NCI-H2171 treated with DMSO at 0.1 percent for 48 hours (cell line): ENCODE measurements at regions not wholly inside any gene's neighbourhood (a gene's known extent, or its start where the extent isn't known, plus 50 kb on each side); places are given as distances from the start of the nearest gene placed in this dataset.
A peak's percentile ranks its signal among the peaks of the same experiment; 100 is the strongest.

Source experiments
- DNase-seq: peaks from one replicate; lab custom pipeline; 2025; lab: John Stamatoyannopoulos, UW

- no peak for DNase-seq
Observed at GRCh38 chr6:22401206-22401605, 104.4 kb upstream of the PRL start.

DNA sequence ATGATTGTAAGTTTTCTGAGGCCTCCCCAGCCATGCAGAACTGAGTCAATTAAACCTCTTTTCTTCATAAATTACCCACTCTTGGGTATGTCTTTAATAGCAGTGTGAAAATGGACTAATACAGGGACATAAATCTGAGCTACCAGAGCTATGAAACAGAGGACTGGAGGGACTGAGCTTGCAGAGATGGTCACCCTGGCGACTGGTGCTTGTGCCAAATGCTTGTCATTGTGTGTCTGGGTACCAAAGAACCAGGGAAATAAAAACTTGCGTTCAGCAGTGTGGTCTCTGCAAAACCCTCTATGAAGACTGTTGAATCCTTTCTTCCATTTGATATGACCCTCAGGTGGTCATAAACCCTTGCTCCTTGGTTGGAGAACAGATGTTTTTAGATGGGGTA is 105.1 kb upstream of the PRL start:
- DNase-seq = no peak

GRCh38 chr6:22409486-22409885 is 112.7 kb upstream of the PRL start:
- DNase-seq = no peak

DNA sequence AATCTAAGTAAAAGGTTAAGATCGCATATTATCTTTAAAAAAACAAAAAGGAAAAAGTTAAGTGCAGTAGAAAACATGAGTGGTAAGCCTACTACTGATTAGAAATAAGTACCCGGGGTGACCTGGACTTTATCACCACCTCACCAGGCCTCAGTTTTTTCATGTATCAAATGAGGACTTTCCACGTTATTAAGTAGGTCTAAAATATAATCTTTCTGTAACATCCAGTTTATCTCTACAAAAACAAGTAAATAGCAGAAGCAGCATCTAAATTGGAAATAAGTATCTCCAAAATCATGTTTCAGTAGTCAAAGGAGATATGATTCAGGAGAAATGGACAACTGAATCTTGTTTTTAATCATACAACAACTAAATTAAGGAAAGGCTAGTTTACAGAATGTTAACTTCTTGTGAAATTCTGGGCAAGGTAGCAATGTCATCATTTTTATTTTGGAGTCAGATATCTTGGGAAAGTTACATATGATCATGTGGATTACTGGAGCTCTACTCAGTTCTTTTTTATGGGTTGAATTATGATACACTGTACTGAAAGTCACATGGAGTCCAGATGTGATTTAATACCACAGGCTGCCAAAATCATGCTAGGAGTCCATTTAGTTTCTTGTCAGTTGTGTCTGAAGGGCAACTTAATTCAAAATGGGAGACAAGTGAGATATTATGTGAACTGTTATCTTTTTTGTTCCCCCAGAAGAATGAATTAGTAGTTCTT is 114.7 kb upstream of the PRL start:
- DNase-seq = no peak

DNA sequence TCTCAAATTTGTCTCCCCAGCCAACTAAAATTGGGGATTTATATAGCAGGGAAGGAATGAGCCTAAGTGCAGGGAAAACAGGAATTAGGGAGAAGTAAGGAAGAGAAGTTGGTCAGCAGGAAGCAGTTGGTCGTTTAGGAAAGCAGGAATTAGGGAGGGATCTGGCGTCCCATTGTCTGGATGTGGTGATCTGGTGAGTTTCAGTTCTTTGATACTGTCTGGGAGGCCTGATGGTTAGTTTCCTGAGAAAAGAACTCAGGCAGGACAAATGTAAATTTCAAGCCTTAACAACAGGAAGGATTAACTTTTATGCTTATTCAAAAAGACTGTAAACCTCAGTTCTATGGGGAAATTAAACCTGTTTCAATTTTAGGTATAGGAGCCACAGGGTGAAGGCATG is 116.2 kb upstream of the PRL start:
- DNase-seq = no peak

DNA sequence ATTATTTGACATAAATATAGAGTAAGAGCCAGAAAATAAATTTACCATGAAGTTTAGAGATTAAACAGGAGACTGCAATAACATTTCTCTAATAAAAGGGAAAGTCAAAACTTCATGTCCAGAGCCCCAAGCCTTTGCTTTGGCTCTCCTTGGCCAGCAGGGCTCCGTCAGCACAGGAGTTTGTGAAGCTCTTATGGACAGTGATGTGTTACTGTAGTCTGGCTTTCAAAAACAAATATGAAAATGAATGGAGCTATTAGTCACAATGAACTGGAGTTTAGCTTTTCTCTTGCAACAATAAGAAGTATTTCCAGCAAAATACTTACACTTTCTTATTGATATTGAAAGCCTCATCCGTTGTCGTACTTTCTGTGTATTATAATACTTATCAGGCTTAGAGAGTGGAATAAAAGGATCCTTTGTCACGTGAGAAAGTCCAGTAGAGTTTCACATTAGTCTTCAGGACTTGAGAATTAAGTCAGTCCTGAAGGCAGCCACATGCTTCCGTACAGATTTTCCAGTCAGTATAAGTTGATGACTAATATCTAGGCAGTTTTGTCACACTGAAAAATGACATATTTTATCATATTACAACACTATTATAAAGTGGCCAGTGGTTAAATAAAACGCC is 117.0 kb upstream of the PRL start:
- no peak for DNase-seq

GRCh38 chr6:22418714-22419113 is 121.9 kb upstream of the PRL start:
- DNase-seq = no peak

DNA sequence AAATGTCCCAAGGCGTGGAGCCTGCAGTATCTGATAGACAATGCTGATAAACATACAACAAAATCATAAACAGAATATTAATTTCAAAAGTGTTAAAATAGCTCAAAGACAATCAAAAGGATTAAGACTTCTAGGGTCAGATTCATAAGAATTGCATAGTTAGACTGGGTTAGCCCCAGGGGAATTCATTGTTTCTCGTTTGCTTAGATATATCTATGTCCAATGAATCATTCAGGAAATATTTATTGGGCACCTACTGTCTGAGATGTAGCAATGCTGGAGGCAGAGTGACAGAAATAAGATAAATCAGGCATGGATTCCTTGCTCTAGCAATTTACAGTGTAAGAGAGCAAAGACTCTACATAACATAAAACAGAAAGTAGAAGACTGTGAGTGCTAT is 124.4 kb upstream of the PRL start:
- DNase-seq = no peak

- no peak for DNase-seq
Observed at GRCh38 chr6:22424196-22424595, 127.4 kb upstream of the PRL start.

DNA sequence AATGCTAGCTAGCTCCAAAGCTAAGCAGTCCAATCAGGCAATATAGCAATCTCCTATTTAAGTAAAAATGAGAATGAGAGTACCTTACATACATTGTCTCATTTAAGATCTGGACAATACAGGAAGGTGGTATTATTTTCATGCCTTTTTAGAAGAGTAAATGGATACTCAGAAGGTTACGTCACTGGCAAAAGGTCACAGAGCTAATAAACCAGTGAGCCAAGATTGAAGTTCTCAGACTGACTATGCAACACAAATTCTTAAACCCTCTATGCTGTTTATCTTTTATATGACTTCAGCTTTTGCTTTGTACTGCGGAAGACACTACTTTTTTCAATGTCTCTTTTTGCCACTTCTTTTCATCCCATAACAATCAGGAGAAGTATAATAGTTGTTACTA is 135.2 kb upstream of the PRL start:
- no peak for DNase-seq

GRCh38 chr6:22433745-22434144 is 135.6 kb upstream of the HDGFL1 start:
- no peak for DNase-seq

- DNase-seq = no peak
Observed at GRCh38 chr6:22435151-22435550, 134.2 kb upstream of the HDGFL1 start.

GRCh38 chr6:22436134-22436533 is 133.2 kb upstream of the HDGFL1 start:
- DNase-seq = peak; percentile 8

DNA sequence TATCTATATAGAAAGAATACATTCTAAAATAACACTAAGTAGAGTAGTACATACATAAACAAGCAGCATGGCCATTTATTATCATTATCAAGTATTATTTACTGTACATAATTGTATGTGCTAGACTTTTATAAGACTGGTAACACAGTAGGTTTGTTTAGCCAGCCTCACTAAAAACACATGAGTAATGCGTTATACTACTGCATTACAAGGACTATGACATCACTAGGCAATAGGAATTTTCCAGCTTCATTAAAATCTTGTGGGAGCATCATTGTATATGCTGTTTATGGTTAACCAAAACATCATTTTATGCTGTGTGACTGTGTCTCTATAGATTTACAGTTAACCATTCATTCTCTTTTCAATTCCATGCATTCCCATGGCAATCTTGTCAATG is 131.7 kb upstream of the HDGFL1 start:
- no peak for DNase-seq

DNA sequence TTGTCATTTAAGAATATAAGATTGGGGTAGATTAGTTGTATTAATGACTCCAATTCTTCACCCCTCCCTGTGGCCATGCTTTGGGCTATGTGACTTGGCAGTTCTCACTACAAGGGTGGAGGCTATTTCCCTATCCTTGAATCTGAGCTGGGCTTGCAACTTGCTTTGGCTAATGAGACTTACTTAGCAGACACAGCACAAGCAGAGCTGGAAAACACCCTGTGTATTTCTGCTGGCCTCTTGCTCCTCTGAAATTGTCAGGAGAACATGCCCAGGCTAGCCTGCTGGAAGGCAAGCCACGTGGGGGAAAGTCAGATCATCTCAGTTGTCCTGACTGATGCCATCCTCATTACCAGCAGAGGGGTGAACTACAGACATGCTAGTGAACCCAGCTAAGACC is 126.5 kb upstream of the HDGFL1 start:
- peak; percentile 42 for DNase-seq

GRCh38 chr6:22444330-22444729 is 125.0 kb upstream of the HDGFL1 start:
- peak; percentile 6 for DNase-seq

DNA sequence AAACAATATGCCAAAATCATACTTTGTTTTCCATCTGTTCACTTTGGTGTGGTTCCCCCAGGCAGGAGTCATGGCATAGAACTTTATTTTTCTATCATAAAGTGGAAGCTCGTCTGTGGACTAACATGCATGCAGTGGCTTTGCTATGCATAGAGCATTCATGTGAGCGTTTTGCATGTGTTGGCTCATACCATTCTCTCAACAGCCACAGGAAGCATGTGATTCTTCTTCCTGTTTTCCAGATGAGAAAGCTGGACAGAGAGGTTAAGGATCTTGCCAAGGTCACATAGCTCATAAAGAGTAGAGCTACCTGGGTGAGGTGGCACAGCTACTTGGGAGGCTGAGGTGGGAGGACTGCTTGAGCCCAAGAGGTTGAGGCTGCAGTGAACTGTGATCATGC is 123.4 kb upstream of the HDGFL1 start:
- DNase-seq = peak; percentile 37

DNA sequence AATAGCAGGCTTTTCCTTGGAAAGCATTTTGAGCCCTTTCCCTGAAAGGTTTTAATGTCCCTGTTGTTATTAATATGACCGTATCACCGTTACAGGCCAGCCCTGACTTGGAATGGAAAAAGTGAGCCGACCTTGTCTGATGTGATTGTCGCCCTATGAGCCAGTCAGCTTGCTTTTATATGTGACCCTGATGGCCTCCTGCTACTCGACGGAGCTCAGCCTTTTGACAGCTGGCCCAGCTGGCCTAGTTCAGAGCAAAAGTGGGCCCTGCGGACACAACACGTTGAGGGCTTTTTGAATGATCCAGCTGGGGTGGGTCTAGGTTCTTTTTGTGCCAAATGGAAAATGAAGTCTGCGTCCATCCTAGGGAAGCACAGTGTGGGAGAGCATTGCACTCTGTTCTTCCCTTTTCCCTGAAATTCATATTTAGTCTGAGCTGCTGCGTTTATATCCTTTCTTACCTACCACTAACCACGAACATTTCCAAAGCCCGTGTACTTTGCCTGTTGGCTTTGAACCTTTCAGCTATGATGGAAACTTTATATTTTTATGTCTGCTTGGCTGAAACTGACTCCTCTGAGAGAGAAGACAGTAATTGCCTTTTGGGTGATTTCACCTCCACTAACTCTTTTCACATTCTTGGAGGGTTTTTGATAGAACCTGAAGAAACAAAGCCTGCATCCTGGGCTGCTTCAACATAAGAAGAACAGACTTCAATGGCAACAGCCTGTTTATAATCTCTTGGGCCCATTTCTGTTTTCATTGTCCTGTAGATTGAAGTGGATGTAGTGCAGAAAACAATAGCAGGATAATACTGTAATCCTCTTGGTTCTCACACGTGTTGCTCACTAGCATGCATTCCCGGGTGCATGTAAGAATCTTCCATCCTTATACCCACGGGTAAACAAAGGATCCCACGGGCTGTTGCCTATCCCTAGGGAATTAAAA is 121.8 kb upstream of the HDGFL1 start:
- DNase-seq = peak; percentile 80

DNA sequence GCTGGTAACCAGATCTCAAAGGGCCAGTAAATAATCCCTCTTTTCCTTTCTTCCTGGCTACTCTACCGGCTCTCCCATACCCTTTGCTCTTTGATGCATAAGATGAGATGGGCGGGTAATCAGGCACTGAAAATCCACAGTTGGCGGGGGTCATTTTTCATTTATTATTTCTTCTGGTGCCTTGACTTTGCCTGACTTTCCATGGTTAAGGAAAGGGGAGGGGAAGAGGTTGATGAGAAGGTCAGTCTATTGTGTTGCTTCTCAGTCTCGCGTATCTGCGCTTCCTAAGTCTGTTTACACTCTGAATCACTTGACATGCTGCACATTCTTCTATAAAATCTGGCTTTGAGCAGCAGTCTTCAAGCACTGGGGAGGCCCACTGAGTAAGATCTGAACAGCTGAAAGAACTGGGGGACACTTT is 121.1 kb upstream of the HDGFL1 start:
- no peak for DNase-seq

- no peak for DNase-seq
Observed at GRCh38 chr6:22451962-22452361, 117.4 kb upstream of the HDGFL1 start.

DNA sequence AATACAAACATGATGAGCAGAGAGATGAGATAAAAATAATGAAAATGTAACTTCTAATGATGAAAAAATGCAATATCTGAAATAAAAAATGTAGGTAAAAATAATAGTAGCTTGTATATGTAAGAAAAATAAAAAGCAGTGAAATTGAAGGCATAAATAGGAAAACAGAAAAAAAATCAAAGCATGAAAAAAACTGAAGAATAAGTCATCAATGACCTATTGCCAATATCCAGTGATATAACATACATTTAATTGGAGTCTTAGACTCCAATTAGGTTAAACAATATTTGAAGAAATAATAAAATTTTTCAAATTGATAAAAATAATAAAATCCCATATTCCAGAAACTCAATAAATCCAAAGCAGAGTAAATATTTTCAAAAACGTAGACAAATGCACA is 114.0 kb upstream of the HDGFL1 start:
- no peak for DNase-seq

DNA sequence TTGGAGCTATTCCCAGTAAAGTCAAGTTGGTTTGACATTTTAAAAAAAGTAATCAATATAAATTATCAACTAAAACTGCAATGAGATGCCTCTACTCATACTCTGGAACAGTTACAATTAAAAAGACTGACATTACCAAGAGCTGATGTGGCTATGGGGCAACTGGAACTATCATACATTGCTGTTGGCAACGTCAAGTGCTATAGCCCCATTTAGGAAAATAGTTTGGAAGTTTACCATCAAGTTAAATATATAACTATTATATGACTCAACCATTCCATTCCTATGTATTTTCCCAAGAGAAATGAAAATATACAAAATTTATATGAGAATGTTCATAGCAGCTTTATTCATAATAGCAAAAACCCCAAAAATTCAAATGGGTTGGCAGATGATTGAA is 111.4 kb upstream of the HDGFL1 start:
- DNase-seq = no peak
